Fibroblast of the aortic adventitia (primary cell): ENCODE measurements at regions not wholly inside any gene's neighbourhood (a gene's known extent, or its start where the extent isn't known, plus 50 kb on each side); places are given as distances from the start of the nearest gene placed in this dataset.
"Not testable (repeated sequence)": the region's sequence is repeated elsewhere in the genome, so short reads cannot be mapped to it uniquely, and the experiment has no call there.

ENCODE experiments used
- DNase-seq: peaks from one replicate; pipeline ENCODE4 v3.0.0-alpha.2; 2010; ENCODE audit warnings: low read depth
- H3K4me3 ChIP-seq: 2 replicates; pipeline ENCODE4 v1.5.1; 2011; ENCODE audit warnings: low read depth, mild to moderate bottlenecking, control low read depth, low read length, moderate library complexity
- TF ChIP-seq, protein P1 (sequence below): IDR thresholded peaks from 2 replicates; pipeline ENCODE4 v1.5.1; 2011; ENCODE audit warnings: mild to moderate bottlenecking, low read length, control low read depth, inconsistent platforms; ENCODE audit not compliant: insufficient read depth

GRCh38 chr1:173356191-173356762, 120.9 kb upstream of the PRDX6 start:
- no peak for DNase-seq

DNA sequence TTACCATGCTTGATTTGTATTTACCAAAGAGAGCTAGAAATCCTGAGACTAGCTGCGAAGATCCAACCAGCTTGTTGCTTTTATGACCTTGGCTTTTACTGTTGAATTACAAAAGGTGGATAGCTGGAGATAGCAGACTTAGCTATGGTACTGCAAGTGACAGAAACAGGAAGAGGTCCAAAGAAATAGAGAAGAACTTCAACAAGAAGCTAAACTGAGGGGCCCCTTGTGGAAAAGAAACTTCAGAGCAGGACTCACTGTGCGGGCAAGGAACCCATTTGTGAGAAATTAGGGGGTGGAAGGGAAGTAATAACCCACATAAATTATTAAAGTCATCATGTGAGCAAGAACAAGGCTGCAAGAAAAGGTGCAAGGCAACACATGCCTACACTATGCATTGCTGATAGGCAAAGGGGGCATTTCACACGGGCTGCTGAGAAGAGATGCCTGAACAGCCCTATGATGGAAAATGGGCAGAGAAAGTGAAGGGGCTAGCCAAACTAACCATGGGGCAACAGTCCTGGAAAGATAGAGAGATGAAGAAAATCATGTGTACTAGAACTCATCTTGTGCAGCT, 116.6 kb upstream of the PRDX6 start:
- no peak overlapping the region for H3K4me3 ChIP-seq
- no peak for DNase-seq
- TF ChIP-seq, protein P1, sequence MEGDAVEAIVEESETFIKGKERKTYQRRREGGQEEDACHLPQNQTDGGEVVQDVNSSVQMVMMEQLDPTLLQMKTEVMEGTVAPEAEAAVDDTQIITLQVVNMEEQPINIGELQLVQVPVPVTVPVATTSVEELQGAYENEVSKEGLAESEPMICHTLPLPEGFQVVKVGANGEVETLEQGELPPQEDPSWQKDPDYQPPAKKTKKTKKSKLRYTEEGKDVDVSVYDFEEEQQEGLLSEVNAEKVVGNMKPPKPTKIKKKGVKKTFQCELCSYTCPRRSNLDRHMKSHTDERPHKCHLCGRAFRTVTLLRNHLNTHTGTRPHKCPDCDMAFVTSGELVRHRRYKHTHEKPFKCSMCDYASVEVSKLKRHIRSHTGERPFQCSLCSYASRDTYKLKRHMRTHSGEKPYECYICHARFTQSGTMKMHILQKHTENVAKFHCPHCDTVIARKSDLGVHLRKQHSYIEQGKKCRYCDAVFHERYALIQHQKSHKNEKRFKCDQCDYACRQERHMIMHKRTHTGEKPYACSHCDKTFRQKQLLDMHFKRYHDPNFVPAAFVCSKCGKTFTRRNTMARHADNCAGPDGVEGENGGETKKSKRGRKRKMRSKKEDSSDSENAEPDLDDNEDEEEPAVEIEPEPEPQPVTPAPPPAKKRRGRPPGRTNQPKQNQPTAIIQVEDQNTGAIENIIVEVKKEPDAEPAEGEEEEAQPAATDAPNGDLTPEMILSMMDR, result no peak

More at GRCh38 chr1:173356191-173356762, 120.9 kb upstream of the PRDX6 start:
- no peak overlapping the region for H3K4me3 ChIP-seq
- TF ChIP-seq, protein P1, result no peak

DNA sequence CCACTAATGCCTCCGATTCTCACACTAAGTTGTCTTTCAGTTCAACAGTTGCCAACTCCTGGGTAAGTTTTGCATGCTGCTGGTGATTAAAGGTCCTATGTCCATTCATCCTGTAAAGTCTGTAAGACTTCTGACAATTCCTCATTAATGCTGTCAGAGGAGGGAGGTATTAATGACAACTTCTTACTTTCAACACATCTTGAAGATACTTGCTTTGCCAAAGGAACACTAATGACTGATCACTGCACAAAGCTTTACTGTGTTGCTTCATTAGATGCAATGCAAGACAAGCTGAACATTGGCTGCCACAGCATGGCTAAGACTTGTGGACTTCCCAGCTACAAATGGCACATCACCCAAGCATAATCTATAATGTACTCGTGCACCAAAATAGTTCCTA, 114.6 kb upstream of the PRDX6 start:
- DNase-seq, result no peak

GRCh38 chr1:173364827-173365226, 112.3 kb upstream of the PRDX6 start:
- DNase-seq, result no peak
- H3K4me3 ChIP-seq, result no peak overlapping the region
- TF ChIP-seq, protein P1, result no peak

More for the DNA sequence above, 114.6 kb upstream of the PRDX6 start:
- H3K4me3 ChIP-seq, result no peak overlapping the region
- TF ChIP-seq, protein P1, result no peak

- H3K4me3 ChIP-seq, result no peak overlapping the region
- TF ChIP-seq, protein P1, result no peak
- no peak for DNase-seq
These were observed 111.8 kb upstream of the PRDX6 start for GRCh38 chr1:173365341-173365740.

GRCh38 chr1:173367136-173367535, 110.0 kb upstream of the PRDX6 start:
- TF ChIP-seq, protein P1, result no peak

DNA sequence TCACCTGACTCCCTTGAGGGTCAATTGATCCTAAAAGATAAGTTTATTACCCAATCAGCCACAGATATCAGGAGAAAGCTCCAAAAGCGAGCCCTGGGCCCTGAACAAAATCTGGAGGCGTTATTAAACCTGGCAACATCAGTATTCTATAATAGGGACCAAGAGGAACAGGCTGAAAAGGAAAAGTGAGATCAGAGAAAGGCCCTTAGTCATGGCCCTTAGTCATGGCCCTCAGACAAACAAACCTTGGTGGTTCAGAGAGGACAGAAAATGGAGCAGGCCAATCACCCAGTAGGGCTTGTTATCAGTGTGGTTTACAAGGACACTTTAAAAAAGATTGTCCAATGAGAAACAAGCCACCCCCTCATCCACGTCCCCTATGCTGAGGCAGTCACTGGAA, 106.5 kb upstream of the PRDX6 start:
- not testable (repeated sequence) for H3K4me3 ChIP-seq, DNase-seq

More at GRCh38 chr1:173367136-173367535, 110.0 kb upstream of the PRDX6 start:
- no peak overlapping the region for H3K4me3 ChIP-seq
- no peak for DNase-seq

- not testable (repeated sequence) for DNase-seq, H3K4me3 ChIP-seq
These were observed 101.1 kb upstream of the PRDX6 start for GRCh38 chr1:173376065-173376464.
